ENCODE measurements at regions not wholly inside any gene's neighbourhood (a gene's known extent, or its start where the extent isn't known, plus 50 kb on each side); places are given as distances from the start of the nearest gene placed in this dataset.
A peak's percentile ranks its signal among the peaks of the same experiment; 100 is the strongest.
"Not testable (repeated sequence)": the region's sequence is repeated elsewhere in the genome, so short reads cannot be mapped to it uniquely, and the experiment has no call there.

DNA sequence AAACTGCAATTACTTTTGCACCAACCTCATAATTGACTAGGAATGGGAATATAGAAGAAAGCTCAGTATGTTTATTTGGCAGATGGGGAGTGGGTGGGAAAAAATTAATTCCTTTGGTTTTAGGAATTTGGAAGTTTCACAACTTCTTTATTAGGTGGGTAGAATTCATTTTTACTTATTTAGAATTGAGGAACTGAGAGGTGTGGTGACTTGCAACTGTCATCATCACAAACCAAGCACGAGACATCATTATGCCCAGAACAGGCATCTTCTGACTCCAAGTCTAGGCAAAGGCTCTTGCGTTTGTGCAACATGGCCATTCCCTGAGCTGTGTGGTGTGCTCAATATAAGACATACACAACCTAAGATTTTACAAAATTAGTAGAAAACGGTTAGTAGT is 380.0 kb downstream of the ATP23 start:
- Mint-ChIP-seq H3K36me3 (no peaks in the 10 kb centered on the region), H3K4me3 (no peak overlapping the region), H3K27me3 (ENCODE audit: low read depth) (peaks cover 3% of the 10 kb centered on the region), H3K9me3 (peaks cover 13% of the 10 kb centered on the region), H3K4me1 (no peaks in the 10 kb centered on the region), H3K27ac (no peak overlapping the region)
- TF ChIP-seq, protein P1, sequence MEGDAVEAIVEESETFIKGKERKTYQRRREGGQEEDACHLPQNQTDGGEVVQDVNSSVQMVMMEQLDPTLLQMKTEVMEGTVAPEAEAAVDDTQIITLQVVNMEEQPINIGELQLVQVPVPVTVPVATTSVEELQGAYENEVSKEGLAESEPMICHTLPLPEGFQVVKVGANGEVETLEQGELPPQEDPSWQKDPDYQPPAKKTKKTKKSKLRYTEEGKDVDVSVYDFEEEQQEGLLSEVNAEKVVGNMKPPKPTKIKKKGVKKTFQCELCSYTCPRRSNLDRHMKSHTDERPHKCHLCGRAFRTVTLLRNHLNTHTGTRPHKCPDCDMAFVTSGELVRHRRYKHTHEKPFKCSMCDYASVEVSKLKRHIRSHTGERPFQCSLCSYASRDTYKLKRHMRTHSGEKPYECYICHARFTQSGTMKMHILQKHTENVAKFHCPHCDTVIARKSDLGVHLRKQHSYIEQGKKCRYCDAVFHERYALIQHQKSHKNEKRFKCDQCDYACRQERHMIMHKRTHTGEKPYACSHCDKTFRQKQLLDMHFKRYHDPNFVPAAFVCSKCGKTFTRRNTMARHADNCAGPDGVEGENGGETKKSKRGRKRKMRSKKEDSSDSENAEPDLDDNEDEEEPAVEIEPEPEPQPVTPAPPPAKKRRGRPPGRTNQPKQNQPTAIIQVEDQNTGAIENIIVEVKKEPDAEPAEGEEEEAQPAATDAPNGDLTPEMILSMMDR (IDR thresholded peaks at IDR 0.05; ENCODE audit: unreplicated experiment) = no peak
- no peak for DNase-seq (ENCODE audit: low spot score in 2 of 2, unreplicated experiment in 2 of 2)

- H3K27me3 Mint-ChIP-seq (ENCODE audit: low read depth) = peaks cover 3% of the 10 kb centered on the region
- TF ChIP-seq, protein P1 (IDR thresholded peaks at IDR 0.05; ENCODE audit: unreplicated experiment) = no peak
- no peaks in the 10 kb centered on the region for H3K4me1 Mint-ChIP-seq
- H3K27ac Mint-ChIP-seq = no peak overlapping the region
- no peaks in the 10 kb centered on the region for H3K36me3 Mint-ChIP-seq
- no peak overlapping the region for H3K4me3 Mint-ChIP-seq
- DNase-seq (ENCODE audit: low spot score in 2 of 2, unreplicated experiment in 2 of 2) = no peak
- H3K9me3 Mint-ChIP-seq = peaks cover 8% of the 10 kb centered on the region
Measured at GRCh38 chr12:58323676-58324075, 382.3 kb downstream of the ATP23 start.

DNA sequence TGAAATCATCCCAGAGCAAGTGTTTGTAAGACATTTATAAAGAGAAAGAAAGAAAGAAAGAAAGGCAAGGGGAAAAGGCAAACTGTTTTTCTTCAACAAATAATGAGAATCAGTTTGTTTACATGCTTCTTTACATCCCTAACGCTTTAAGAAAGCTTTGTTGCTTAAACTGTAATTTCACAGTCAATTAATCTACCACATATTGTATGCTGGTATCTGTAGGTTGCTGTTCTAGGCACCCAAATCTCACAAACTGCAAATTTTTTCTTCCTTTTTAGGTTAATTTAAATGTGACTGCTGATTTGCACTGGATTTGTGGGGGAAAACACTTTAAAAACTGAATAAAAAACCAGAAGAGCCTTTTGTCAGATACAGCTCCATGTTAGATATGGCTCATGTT is 384.2 kb downstream of the ATP23 start:
- peaks cover 3% of the 10 kb centered on the region for H3K27me3 Mint-ChIP-seq (ENCODE audit: low read depth)
- no peaks in the 10 kb centered on the region for H3K4me1 Mint-ChIP-seq
- TF ChIP-seq, protein P1 (IDR thresholded peaks at IDR 0.05; ENCODE audit: unreplicated experiment) = no peak
- H3K9me3 Mint-ChIP-seq = no peaks in the 10 kb centered on the region
- H3K4me3 Mint-ChIP-seq = no peak overlapping the region
- H3K27ac Mint-ChIP-seq = no peak overlapping the region
- no peaks in the 10 kb centered on the region for H3K36me3 Mint-ChIP-seq
- DNase-seq (ENCODE audit: low spot score in 2 of 2, unreplicated experiment in 2 of 2) = no peak

DNA sequence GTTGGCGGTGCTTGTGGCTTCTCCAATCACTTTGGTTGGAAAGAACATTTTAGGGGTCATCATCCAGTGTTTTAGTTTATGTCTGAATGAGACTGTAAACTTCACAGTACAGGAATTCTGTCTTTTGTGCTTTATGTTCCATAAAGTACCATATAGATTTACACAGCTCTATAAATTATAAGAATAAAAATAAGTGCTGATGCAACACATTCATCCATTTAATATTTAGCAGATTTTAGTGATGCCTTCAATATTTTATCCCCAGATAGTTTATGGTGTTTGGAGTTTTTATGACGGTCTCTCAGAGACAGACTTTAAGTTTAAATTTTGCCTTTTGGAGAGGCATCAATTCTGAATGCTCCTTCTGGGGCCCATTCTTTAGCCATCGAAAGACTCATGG is 385.2 kb downstream of the ATP23 start:
- H3K27ac Mint-ChIP-seq = no peak overlapping the region
- no peak for DNase-seq (ENCODE audit: low spot score in 2 of 2, unreplicated experiment in 2 of 2)
- no peak overlapping the region for H3K4me3 Mint-ChIP-seq
- H3K4me1 Mint-ChIP-seq = no peaks in the 10 kb centered on the region
- no peaks in the 10 kb centered on the region for H3K36me3 Mint-ChIP-seq
- TF ChIP-seq, protein P1 (IDR thresholded peaks at IDR 0.05; ENCODE audit: unreplicated experiment) = no peak
- H3K9me3 Mint-ChIP-seq = no peaks in the 10 kb centered on the region
- peaks cover 3% of the 10 kb centered on the region for H3K27me3 Mint-ChIP-seq (ENCODE audit: low read depth)

DNA sequence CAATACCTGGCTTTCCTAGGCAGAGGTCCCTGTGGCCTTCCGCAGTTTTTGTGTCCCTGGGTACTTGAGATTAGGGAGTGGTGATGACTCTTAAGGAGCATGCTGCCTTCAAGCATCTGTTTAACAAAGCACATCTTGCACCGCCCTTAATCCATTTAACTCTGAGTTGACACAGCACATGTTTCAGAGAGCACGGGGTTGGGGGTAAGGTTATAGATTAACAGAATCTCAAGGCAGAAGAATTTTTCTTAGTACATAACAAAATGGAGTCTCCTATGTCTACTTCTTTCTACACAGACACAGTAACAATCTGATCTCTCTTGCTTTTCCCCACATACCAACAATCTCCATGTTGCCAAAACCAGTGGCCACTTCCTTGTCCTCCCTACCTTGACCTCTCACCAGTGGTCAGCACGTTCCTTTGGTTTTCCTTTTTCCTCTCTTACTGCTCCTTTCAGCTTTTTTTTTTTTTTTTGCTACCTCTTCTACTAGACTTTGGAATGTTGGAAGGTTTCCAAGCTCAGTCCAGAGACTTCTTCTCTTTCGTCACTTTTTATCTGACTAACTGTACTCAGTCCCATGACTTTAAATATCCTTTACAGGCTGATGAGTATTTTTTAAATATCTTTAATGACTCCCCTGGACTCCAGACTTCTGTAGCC is 395.3 kb downstream of the ATP23 start:
- not testable (repeated sequence) for H3K4me3 Mint-ChIP-seq

DNA sequence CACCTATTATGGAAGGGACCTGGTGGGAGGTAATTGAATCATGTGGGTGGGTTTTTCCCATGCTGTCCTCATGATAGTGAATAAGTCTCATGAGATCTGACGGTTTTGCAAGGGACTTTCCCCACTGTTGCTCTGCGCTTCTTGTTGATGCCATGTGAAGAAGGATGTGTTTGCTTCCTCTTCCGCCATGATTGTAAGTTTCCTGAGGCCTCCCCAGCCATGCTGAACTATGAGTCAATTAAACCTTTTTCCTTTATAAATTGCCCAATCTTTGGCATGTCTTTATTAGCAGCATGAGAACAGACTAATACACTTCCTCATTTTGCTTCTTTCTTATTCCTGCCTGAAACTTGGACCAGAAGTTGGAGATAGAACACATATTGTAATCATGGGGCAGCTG is 396.2 kb downstream of the ATP23 start:
- H3K27ac Mint-ChIP-seq; H3K27me3 Mint-ChIP-seq (ENCODE audit: low read depth); H3K4me3 Mint-ChIP-seq; DNase-seq (ENCODE audit: low spot score in 2 of 2, unreplicated experiment in 2 of 2); H3K36me3 Mint-ChIP-seq; H3K9me3 Mint-ChIP-seq: not testable (repeated sequence)
- H3K4me1 Mint-ChIP-seq = peaks cover 12% of the 10 kb centered on the region

More for the DNA sequence above, 395.3 kb downstream of the ATP23 start:
- peak overlapping the region; percentile 87 for H3K27ac Mint-ChIP-seq
- H3K27me3 Mint-ChIP-seq (ENCODE audit: low read depth); H3K9me3 Mint-ChIP-seq; H3K36me3 Mint-ChIP-seq; H3K4me1 Mint-ChIP-seq; DNase-seq (ENCODE audit: low spot score in 2 of 2, unreplicated experiment in 2 of 2): not testable (repeated sequence)

GRCh38 chr12:58341791-58342190 is 400.4 kb downstream of the ATP23 start:
- Mint-ChIP-seq H3K27me3 (ENCODE audit: low read depth) (peaks cover 7% of the 10 kb centered on the region), H3K9me3 (peaks cover 3% of the 10 kb centered on the region), H3K36me3 (no peaks in the 10 kb centered on the region)

More at GRCh38 chr12:58341791-58342190, 400.4 kb downstream of the ATP23 start:
- TF ChIP-seq, protein P1 (IDR thresholded peaks at IDR 0.05; ENCODE audit: unreplicated experiment) = no peak
- H3K4me1 Mint-ChIP-seq = peaks cover 21% of the 10 kb centered on the region
- H3K27ac Mint-ChIP-seq = peak overlapping the region; percentile 9
- no peak overlapping the region for H3K4me3 Mint-ChIP-seq
- DNase-seq (ENCODE audit: low spot score in 2 of 2, unreplicated experiment in 2 of 2) = no peak
